ENCODE measurements at regions not wholly inside any gene's neighbourhood (a gene's known extent, or its start where the extent isn't known, plus 50 kb on each side); places are given as distances from the start of the nearest gene placed in this dataset.
"Not testable (repeated sequence)": the region's sequence is repeated elsewhere in the genome, so short reads cannot be mapped to it uniquely, and the experiment has no call there.

DNA sequence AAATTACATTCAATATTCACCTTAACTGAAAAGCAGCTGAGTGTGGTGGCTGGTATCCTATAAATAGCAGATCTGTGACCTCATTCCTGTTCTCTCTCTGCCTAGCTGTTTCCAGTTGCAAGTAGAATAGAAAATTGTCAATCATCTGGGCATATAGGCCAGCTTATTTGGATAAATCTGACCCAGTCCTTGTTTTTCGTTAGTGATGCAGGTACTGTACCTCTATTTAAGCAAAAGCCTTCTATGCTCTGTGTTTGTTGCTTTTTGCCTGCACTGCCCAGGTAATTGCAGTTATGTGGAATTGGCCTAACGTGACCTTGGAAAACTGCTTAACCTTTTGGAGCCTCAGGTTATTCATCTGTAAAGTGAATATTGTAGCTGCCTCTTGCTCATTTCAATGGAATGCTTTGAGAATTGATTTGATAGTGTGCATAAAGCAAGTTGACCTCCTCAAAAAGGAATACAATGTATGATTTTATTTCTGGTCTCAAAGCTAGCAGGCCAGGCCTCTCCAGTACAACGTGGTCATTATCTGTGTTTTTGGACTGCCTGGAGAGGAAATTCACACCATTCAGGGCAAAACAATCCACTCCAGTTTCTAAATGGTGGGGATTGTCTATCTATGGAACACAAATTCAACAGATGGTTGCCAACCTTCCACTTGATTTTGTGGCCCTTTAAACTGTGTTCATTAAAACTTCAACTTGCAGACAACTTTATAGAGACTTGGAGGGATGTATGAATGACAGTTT, 508.7 kb upstream of the CITED2 start:
- no peak for DNase-seq (ENCODE audit: low read depth)

DNA sequence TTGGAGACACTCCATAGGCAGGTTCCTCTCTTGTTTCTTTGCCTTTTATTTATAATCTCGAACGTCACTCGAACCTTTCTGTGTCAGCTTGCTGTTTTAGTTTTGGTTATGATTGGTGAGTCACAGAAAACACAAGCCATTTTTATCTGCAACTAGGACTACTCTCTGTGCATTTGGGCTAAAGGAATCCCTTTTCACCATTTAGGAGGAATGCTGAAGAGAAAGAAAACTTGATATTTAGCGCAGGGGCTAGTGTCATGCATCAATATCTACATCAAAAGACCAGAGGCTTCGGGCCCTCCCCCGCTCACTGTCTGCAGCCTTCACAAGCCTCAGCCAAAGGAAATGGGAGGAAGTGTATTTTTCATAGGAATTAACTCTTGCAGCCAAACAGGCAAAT, 507.8 kb upstream of the CITED2 start:
- no peak for DNase-seq (ENCODE audit: low read depth)

DNA sequence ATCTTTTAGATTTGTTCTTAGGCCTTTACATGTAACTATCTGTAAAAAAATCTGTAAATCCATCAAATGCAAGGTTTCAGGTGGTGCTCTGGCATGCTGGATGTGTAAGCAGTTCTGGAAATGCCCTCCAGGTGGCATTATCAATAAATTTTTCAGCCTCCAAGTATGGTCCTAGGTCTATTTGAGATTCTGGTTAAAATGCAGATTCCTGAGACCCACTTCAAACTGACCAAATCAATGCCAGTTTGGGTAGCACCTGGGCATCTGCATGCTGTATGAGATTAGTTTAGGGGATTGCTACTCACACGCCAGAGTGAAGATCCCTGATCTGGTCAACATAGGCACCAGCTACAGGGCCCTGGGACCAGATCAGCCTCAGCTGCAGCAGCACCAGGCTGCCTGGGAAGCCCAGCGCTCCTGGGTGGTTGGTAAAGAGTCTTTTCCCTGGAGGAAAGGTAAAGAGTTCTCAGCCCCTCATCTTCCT, 507.3 kb upstream of the CITED2 start:
- peak; percentile 9 for DNase-seq (ENCODE audit: low read depth)

DNA sequence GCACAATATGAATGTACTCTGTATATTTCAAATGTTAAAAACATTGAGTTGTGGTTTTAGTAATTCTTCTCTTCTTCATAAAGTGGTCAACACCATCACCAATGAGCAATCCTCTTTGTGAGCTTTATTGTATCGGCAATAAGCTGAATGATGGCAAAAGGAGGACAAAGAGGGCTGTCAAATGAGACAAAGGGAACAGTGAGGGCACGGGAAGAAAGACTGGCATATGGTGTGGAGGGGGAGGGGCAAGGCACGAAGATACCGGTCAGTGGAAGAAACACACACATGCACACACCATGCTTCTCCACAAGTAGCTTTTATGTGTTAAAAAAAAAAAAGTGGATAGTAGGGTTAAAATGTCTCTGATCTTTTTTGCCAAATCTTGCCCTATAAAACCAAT, 506.8 kb upstream of the CITED2 start:
- no peak for DNase-seq (ENCODE audit: low read depth)

DNA sequence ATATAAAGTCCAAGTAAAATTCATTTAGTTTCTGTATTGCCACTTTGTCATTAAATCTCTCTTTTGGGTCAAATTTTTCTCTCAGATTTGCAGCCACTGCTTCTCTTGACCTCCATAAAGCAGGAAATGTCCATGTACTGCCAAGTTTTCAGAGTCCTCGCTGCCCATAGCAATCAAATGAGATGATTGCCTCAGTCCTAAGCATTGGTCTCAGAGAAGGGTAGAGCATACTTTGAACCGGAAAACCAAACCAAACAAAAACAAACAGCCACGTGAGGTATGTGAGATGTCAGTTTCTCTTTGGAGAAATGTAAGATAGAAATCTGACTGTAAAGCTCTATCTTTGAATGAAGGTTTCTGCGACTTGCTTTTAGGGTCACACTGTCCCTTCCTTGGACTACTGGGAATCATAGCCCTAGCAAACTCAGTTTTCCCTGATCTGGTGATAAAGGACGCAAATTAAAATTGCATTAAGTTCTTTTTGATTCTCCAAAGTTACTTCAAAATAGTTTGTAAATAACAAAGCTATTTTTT, 505.4 kb upstream of the CITED2 start:
- DNase-seq (ENCODE audit: low read depth), result no peak

DNA sequence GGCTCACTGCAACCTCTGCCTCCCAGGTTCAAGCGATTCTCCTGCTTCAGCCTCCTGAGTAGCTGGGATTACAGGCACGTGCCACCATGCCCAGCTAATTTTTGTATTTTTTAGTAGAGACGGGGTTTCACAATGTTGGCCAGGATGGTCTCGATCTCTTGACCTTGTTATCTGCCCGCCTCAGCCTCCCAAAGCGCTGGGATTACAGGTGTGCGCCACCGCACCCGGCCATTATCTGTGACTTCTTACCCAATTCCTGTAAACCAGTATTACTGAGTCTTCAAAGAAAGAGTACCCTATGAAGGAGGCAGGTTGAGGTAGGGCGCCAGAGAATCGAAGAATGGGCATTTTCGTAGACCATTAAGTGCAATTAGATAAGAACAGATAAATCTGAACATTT, 504.8 kb upstream of the CITED2 start:
- not testable (repeated sequence) for DNase-seq (ENCODE audit: low read depth)

DNA sequence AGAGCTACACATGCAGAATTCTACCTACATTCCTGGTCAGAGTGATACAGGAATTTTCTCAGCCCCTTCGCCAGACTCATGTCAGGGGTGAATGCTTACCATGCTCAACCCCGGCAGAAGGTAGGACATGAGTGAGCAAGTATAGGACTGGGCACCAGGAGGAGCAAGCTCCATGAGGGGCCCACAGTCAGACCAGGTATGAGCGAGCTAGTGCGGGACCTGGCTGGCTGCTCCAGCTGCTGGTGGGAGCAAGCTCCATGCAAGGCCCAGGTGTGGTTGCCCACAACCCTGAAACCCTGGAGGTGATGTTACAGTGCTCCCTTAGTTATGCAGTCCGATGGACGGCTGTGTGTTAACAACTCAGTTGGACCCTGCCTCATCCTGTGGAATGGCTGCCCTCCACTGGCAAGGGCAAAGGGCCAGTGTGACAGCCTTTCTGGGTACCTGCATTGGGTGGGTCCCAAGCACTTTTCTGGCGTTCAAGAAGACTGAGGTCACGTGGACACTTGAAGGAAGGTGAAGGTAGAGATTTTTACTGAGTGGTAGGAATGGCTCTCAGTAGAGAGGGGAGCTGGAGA, 503.5 kb upstream of the CITED2 start:
- DNase-seq (ENCODE audit: low read depth), result no peak

DNA sequence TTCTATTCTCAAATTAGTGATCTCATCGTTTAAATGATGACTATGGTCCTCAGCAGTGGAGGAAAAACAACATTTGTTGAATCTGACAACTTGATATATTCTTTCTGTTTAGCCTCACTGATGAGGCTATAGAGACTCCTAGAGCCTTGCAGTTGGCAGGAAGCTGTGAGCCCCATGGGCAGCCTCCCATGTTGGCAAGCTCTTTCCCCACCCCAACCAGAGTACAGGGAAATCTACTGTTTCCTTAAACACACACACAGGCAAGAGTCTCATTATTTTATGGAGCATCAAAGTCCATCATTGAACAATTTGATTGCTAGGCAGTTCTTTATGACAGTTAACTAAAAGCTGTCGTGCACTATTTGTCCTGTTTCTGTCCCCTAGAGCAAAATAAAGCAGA, 498.2 kb upstream of the CITED2 start:
- DNase-seq (ENCODE audit: low read depth), result no peak

DNA sequence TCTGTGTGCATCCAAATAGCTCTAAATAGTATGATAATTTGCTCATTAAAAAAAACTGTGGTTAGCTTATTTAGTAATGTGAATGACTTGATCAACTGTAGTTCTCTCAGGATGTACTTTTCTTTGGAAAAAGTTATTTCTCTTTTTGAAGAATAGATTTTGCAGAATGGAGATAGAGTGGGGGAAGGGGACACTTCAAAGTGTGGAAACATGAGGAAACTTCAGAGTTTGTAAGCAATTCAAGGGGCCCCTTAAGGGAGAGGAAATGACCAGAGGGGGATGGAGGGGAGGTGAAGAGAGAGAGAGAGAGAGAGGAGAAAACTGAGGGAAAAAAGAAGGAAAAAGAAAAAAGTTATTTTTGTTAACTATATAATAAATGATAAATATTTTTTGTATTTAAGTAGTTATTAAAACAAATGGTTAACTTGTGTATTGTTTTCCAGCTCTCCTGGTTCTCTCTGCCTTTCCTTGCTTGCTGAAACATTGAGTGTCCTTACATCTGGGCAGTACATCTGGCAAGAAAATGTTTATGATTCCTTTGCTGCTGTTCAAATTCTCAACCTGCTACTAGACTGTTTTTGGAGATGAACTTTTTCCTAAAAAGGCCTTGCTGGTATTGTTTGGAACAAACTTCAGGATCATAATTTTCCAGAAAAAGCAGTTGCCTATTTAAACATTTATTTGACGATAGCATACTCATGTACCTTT, 497.5 kb upstream of the CITED2 start:
- DNase-seq (ENCODE audit: low read depth), result no peak

DNA sequence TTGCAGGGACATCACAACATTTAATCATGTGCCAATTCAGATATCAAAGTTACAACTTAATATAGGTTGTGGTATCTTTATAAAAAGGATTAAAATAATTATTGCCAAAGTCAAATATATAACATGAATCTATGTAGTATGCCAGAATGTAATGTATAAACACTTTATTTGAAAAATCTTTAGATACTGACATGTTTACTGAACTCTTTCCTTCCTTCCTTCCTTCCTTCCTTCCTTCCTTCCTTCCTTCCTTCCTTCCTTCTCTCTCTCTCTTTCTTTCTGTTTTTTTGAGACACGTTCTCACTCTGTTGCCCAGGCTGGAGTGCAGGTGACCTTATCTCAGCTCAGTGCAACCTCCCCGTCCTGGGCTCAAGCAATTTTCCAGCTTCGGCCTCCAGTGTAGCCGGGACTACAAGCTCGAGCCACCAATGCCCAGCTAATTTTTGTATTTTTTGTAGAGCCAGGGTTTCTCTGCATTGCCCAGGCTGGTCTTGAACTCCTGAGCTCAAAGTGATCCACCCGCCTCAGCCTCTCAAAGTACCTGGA, 496.8 kb upstream of the CITED2 start:
- no peak for DNase-seq (ENCODE audit: low read depth)

DNA sequence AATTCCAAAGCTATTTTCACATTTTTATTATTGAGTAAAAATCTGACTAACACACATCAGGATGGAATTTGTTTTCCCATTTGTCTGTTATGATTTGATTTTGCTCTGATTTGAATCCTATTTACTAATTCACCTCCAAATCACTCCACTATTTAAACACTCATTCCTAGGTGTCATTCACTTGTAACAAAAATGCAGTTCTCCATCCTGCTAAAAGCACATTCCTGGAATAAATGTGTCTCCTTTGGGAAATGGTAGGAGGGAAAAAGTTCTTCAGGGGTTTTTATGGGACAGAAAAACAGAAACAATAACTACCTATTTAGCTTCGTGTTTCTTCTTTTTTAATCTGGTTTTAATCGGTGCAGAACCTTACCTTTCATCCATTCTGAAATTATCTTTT, 494.1 kb upstream of the CITED2 start:
- no peak for DNase-seq (ENCODE audit: low read depth)

DNA sequence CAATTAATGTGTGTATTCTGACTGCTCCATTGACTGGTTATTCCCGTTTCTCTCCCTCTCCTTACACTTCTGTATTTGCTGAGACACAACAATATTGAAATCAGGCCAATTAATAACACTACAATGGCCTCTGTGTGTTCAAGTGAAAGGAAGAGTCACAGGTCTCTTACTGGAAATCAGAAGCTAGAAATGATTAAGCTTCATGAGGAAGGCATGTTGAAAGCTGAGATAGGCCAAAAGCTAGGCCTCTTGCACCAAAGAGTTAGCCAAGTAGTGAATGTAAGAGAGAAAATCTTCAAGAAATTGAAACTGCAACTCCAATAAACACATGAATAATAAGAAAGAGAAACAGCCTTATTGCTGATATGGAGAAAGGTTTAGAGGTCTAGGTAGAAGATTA, 489.5 kb upstream of the CITED2 start:
- DNase-seq (ENCODE audit: low read depth), result no peak

DNA sequence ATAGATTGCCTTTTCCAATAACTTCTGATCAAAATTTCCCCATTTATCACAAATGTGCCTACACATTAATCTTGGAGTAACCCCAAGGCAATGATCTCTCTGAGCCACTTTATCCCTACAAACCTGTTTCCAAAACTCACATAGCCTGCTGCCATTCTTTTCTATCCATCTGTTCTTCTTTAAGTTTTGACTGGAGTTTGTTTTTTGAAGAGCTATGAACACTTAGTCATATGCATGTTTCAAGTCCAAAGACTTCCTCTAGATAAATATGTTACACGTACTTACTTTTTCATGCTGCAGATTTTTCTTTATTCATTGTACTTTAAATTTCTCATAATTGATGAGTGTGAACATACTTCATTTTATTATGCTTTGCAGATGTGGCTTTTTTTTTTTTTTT, 488.9 kb upstream of the CITED2 start:
- DNase-seq (ENCODE audit: low read depth), result no peak

DNA sequence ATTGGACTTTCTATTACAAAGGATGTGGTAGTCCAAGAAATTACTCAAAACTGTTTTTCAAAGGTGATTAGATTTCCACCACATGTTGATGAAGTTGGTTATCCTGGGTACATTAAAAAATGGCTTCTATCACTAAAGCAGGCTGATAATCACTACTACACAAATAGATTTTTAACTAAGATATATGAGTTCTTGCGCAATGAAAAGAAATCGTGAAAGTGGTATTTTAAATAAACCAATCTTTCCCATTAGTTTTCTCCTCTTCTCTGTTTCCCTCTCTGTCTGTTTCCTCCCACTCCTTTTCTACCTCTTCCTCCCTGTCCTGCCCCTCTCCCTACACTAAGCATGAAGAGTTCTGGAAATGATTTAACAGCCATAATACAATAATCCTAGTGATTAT, 487.9 kb upstream of the CITED2 start:
- DNase-seq (ENCODE audit: low read depth), result no peak

DNA sequence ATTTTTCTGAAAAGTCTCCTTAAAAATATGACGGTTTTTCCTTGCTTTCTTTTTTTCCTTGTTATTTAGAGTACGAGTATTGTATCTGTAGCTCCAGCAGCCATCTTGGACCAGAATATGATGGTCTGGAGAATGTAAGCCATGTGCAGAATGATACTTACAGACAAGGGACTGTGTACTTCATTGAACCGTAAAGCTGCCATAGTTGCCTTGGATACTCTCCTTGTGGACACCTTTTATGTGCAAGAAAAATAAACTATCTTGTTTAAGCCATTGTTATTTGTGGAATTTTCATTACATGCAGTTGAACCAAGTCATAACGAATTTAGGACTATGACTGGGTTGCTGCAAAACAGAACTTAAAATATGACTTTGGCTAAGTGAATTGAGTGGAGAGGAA, 485.8 kb upstream of the CITED2 start:
- no peak for DNase-seq (ENCODE audit: low read depth)

DNA sequence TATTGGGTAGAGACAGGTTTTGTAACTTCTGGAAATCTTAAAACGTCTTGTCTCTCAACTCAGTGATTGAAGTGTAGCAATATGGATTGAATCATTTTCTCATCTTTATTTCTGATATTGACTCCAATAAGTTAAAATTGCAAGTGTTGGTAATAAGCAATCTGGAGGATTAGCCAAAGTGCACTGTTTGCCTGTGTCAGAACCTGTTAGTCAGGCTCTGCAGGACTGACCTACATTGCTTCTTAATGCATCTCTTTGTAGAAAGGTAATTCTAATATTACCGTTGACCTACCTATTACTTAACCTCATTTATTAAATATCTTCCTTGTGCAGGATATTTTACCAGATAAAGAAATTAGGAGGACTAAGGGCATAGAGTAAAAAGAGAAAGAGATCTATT, 484.0 kb upstream of the CITED2 start:
- DNase-seq (ENCODE audit: low read depth), result no peak

DNA sequence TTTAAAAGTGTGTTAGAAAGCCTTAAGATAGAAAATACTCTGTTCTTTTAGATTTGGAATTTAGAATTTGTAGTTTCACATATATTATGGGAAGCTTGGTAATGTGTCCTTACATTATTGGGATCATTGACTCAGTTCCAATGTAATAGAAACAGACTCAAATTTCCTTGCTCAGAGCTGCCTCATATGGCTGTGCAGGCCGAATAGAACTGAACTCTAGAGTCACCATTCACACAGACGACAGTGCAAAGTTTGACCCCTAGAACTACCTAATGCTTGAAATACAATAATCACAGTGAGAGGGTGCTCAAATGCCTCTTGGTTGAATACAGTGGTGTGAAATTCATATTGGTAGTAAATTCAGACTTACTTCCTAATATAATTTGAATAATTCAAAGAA, 482.7 kb upstream of the CITED2 start:
- DNase-seq (ENCODE audit: low read depth), result no peak

DNA sequence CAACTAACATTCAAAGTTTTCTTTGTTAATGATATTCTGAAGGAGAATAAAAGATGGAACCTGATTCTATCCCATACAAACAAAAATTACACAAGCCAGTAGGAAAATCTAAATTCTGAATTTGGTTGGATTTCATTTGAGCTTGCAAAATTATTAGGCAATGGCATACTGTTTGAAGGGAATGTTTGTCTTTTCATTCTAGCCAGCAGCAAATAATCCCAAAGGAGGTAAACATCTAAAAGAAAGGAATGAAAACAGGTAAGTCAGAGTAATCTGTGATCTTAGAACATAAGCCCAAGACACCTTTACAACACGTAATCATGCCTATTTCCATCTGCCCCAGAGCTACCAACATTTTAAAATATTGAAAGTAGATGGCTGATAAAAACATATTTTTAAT, 482.1 kb upstream of the CITED2 start:
- no peak for DNase-seq (ENCODE audit: low read depth)

DNA sequence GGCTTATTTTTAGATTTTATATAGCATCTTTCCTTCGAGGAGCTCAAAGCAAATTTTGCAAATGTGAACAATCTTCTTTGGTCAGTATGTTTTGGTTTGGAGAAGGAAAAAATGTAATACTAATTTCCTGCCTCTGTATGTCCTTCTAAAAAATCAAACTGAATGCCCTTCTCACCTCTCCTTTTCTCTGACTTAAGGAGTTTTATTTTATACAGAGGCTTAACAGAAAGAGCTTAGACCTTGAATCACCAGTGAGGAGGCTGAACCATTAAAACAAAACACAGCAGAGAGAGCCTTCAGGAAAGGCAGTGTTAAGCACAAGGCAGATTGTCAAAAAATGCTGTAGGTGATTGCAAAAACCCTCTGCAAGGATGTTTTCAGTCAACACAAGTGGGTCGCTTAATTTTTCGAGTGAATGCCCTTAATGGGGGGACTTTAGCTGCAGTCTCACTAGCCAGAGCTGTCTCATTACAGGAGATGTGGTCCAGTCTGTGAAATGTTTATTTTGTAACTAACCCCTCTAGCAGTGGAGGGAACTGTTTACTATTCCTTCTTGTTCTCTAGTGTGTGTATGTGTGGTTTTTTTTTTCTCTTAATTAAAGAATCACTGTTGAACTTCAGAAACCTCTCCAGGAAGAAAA, 481.3 kb upstream of the CITED2 start:
- DNase-seq (ENCODE audit: low read depth), result no peak

DNA sequence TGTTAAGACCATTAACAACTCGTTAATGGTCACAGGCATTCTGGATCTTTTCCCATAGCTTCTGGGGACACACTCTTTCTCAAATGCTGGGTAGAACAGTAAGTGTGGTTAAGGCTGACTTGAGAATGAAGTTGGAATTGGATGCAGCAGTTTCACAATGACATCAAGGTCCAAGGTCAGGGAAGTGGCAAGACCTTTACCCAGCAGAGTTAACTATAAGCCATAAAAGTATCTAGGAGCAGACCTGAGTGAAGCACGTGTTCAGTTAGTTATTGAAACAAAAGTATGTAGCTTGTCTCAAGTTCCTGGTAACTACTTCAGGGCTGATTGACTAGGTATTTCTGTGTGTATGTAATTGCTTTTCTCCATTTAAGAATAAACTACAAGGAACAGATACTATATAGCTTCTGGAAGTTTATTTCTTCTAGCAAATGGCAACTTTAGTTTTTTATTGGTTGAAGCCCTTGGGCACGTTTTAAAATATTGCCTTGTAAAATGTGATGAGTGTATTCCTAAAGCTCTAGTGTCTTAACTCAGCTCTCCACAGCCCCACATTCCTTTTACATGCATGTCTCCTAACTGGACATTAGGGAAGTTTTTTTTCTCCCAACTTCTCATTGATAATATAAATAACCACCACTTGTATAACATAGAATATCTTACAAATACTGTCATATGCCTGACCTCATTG, 479.0 kb upstream of the CITED2 start:
- DNase-seq (ENCODE audit: low read depth), result no peak

DNA sequence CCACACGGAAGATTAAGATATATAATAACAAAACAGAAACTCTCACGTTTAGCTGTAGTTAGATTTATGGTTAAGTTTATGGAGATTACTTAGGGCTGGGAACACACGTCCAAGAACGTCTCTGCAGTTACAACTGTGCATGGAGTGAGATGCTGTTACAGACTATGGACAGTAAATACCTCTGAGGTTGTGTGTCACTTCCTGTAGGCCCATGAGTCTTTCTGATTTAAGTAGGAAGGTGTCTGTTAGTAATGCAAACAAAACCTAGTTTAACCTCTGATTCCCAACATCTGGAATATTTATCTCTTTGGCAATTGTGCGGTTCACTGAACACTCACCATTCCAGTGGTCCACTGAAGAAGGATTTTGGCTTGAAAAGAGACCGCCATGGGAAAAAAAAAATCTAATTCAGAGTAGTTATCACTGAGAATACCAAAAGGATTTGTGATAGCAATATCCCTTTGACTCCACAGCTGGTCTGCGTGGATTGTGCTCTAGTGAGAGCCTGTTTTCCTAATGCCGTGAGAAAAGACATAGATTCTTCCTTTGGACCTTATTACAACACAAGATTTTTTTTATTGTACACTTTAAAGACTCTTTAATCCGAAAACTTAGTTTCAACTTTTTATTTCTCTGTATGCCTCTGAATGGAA, 478.2 kb upstream of the CITED2 start:
- DNase-seq (ENCODE audit: low read depth), result no peak
